IMR-90 (cell line): ENCODE measurements at regions not wholly inside any gene's neighbourhood (a gene's known extent, or its start where the extent isn't known, plus 50 kb on each side); places are given as distances from the start of the nearest gene placed in this dataset.

Experiments used
- ATAC-seq: fragments of 200-7000 bp; cut with Tn5 transposase; 2 replicates; pipeline ENCODE4 v1.9.1; 2020; ENCODE audit warnings: low read depth, mild to moderate bottlenecking, moderate library complexity
- BruUV-seq: library from RNA; stranded (reverse); fragments of 400-500 nt; replicated peaks from 2 replicates; lab custom pipeline; 2021; lab: Mats Ljungman, UMichigan
- CTCF ChIA-PET: fragments of 300-600 bp; formaldehyde crosslinking; extraction: SDS; loops from one replicate; lab custom pipeline; 2021; ENCODE audit warnings: antibody characterized with exemption; lab: Yijun Ruan, JAX
- POLR2A ChIA-PET: fragments of 300-600 bp; sonication (Branson Sonifier 250); formaldehyde crosslinking; loops from one replicate; lab custom pipeline; 2022; ENCODE audit warnings: antibody characterized with exemption; ENCODE audit not compliant: unreplicated experiment; lab: Charles Lee
- DNase-seq: peaks from one replicate; pipeline ENCODE4 v3.0.0; 2013
- H2AFZ ChIP-seq: replicated peaks from 2 replicates; pipeline ENCODE3; 2013; ENCODE audit warnings: low read length, mild to moderate bottlenecking; ENCODE audit not compliant: poor library complexity
- H2AK5ac ChIP-seq: 2 replicates; pipeline ENCODE4 v1.6.1; 2013; ENCODE audit warnings: low read depth, low read length, inconsistent platforms
- H2AK9ac ChIP-seq: replicated peaks from 2 replicates; pipeline ENCODE3; 2013; ENCODE audit warnings: mild to moderate bottlenecking, low read depth, low read length, moderate library complexity; ENCODE audit not compliant: poor library complexity
- H2BK120ac ChIP-seq: 2 replicates; pipeline ENCODE4 v1.6.1; 2013; ENCODE audit warnings: low read depth, low read length, inconsistent platforms
- H2BK15ac ChIP-seq: 3 replicates; pipeline ENCODE4 v1.6.1; 2013; ENCODE audit warnings: low read depth, low read length, inconsistent platforms
- H2BK20ac ChIP-seq: 2 replicates; pipeline ENCODE4 v1.6.1; 2013; ENCODE audit warnings: low read depth, mild to moderate bottlenecking, inconsistent platforms, low read length, moderate library complexity
- H2BK5ac ChIP-seq: 2 replicates; pipeline ENCODE4 v1.6.1; 2013; ENCODE audit warnings: mild to moderate bottlenecking, low read depth, low read length, inconsistent platforms; ENCODE audit not compliant: poor library complexity, severe bottlenecking
- H3K14ac ChIP-seq: replicated peaks from 2 replicates; pipeline ENCODE4 v1.6.1; 2013; ENCODE audit warnings: low read depth, low read length, inconsistent platforms
- H3K18ac ChIP-seq: 2 replicates; pipeline ENCODE4 v1.6.1; 2013; ENCODE audit warnings: low read depth, low read length, control low read depth
- H3K23ac ChIP-seq: 2 replicates; pipeline ENCODE4 v1.6.1; 2013; ENCODE audit warnings: low read depth, low read length, inconsistent platforms
- H3K27ac ChIP-seq: 2 replicates; pipeline ENCODE4 v1.5.1; 2013; ENCODE audit warnings: mild to moderate bottlenecking, control low read depth, low read length; ENCODE audit not compliant: insufficient read depth
- H3K27me3 ChIP-seq: 2 replicates; pipeline ENCODE4 v1.6.1; 2013; ENCODE audit warnings: low read length; ENCODE audit not compliant: control insufficient read depth, insufficient read depth
- H3K36me3 ChIP-seq: 2 replicates; pipeline ENCODE4 v1.6.1; 2013; ENCODE audit warnings: low read length, mixed read lengths; ENCODE audit not compliant: control insufficient read depth, insufficient read depth
- H3K4ac ChIP-seq: 2 replicates; pipeline ENCODE4 v1.6.1; 2013; ENCODE audit warnings: low read depth, low read length, inconsistent platforms
- H3K4me1 ChIP-seq: 2 replicates; pipeline ENCODE4 v1.6.1; 2013; ENCODE audit warnings: low read length, mixed read lengths; ENCODE audit not compliant: control insufficient read depth, insufficient read depth
- H3K4me2 ChIP-seq: 2 replicates; pipeline ENCODE4 v1.6.1; 2013; ENCODE audit warnings: low read depth, mild to moderate bottlenecking, control low read depth, low read length, moderate library complexity
- H3K4me3 ChIP-seq: 2 replicates; pipeline ENCODE4 v1.5.1; 2013; ENCODE audit warnings: low read depth, mild to moderate bottlenecking, control low read depth, low read length, moderate library complexity; ENCODE audit not compliant: insufficient read depth
- H3K56ac ChIP-seq: 2 replicates; pipeline ENCODE4 v1.6.1; 2013; ENCODE audit warnings: low read length, inconsistent platforms; ENCODE audit not compliant: insufficient read depth; ENCODE audit errors: extremely low read depth
- H3K79me1 ChIP-seq, 2 experiments: 2 replicates each; pipeline ENCODE4 v1.6.1; 2013; ENCODE audit warnings: low read length in 2 of 2, inconsistent platforms in 1 of 2, low read depth in 1 of 2
- H3K9ac ChIP-seq: 2 replicates; pipeline ENCODE4 v1.6.1; 2013; ENCODE audit warnings: low read depth, low read length, control low read depth
- H3K9me1 ChIP-seq: 2 replicates; pipeline ENCODE4 v1.6.1; 2013; ENCODE audit warnings: low read length, inconsistent platforms; ENCODE audit not compliant: insufficient read depth
- H3K9me3 ChIP-seq: 2 replicates; pipeline ENCODE4 v1.6.1; 2013; ENCODE audit warnings: low read length; ENCODE audit not compliant: control insufficient read depth, insufficient read depth
- H4K20me1 ChIP-seq: 2 replicates; pipeline ENCODE4 v1.6.1; 2013; ENCODE audit warnings: low read length, inconsistent platforms; ENCODE audit not compliant: insufficient read depth
- H4K5ac ChIP-seq: 2 replicates; pipeline ENCODE4 v1.6.1; 2013; ENCODE audit warnings: mild to moderate bottlenecking, low read depth, low read length, control low read depth
- H4K8ac ChIP-seq, 2 experiments: 2 replicates each; pipeline ENCODE4 v1.6.1; 2013; ENCODE audit warnings: low read depth in 2 of 2, low read length in 2 of 2, control low read depth in 1 of 2, inconsistent platforms in 1 of 2
- H4K91ac ChIP-seq: 2 replicates; pipeline ENCODE4 v1.6.1; 2013; ENCODE audit warnings: low read depth, low read length, inconsistent platforms; ENCODE audit not compliant: insufficient read depth
- RAD21 ChIP-seq: IDR thresholded peaks from 2 replicates; pipeline ENCODE4 v1.6.1; 2012; ENCODE audit warnings: low read length, improper control_type of control experiment
- USF2 ChIP-seq: fragments of 150-350 bp; IDR thresholded peaks from 2 replicates; pipeline ENCODE4 v1.6.1; 2017; ENCODE audit warnings: mild to moderate bottlenecking, antibody characterized with exemption, low read length, low read depth
- WGBS, 2 experiments: methylation state at CpG; one replicate each; pipeline versions ENCODE4 v1.1.5 to v1.1.7; 2013; ENCODE audit warnings: missing lambda C conversion rate in 2 of 2; ENCODE audit not compliant: insufficient read length in 1 of 2; ENCODE audit errors: extremely low coverage in 2 of 2; 5-methylcytosine and 5-hydroxymethylcytosine counted together
- dilution Hi-C: fragments of 300-500 bp; cut with HindIII; formaldehyde crosslinking; loops from one replicate; pipeline ENCODE4 v1.14.3; 2018; ENCODE audit warnings: low sequenced_read_pairs; ENCODE audit not compliant: unreplicated experiment
- in situ Hi-C: fragments of 300-500 bp; cut with MboI; formaldehyde crosslinking; loops from 3 replicates; pipeline ENCODE4 v1.14.3; 2019; ENCODE audit warnings: low sequenced_read_pairs, inconsistent platforms, mixed read lengths
- intact Hi-C: fragments of 100-400 bp; cut with micrococcal nuclease; formaldehyde crosslinking; loops from 2 replicates; pipeline ENCODE4 v1.10.0; 2022

- H4K20me1 ChIP-seq: no peaks in the 10 kb centered on the region
- no TSS peak for BruUV-seq
- H3K27ac ChIP-seq: no peak overlapping the region
- intact Hi-C loops: no loop called here
- no peak for TF ChIP-seq RAD21
- TF ChIP-seq USF2: peak; percentile 80
- H2AK9ac ChIP-seq: peak overlapping the region; percentile 18
- POLR2A ChIA-PET: no interaction called here
- no peak overlapping the region for H2BK20ac ChIP-seq
- H4K8ac ChIP-seq: no peak overlapping the region
- dilution Hi-C loops: no loop called here
- no peak overlapping the region for H4K5ac ChIP-seq
- H3K4ac ChIP-seq: no peak overlapping the region
- H2BK15ac ChIP-seq: no peak overlapping the region
- peaks cover 5% of the 10 kb centered on the region for H3K9me3 ChIP-seq
- no peak overlapping the region for H3K9ac ChIP-seq
- H3K4me2 ChIP-seq: no peak overlapping the region
- H2AK5ac ChIP-seq: no peak overlapping the region
- no peaks in the 10 kb centered on the region for H3K9me1 ChIP-seq
- peaks cover 3% of the 10 kb centered on the region; the same call in 1 of the 2 replicates for H3K27me3 ChIP-seq
- no peak overlapping the region for H2AFZ ChIP-seq
- ATAC-seq (no peak), DNase-seq (no peak)
- no peak overlapping the region for H3K23ac ChIP-seq
- H3K79me1 ChIP-seq: no peaks in the 10 kb centered on the region
- H2BK5ac ChIP-seq: no peak overlapping the region
- in situ Hi-C loops: no loop called here
- H3K18ac ChIP-seq: no peak overlapping the region
- 100% methylated on average over 1 of the region's 9 CpGs; no CpG with 5 or more reads in 1 of the 2 experiments for WGBS, 2 experiments
- H4K91ac ChIP-seq: no peak overlapping the region
- no peak overlapping the region for H3K4me3 ChIP-seq
- CTCF ChIA-PET: no interaction called here
- no peaks in the 10 kb centered on the region for H3K36me3 ChIP-seq
- no peaks in the 10 kb centered on the region for H3K4me1 ChIP-seq
- no peak overlapping the region for H3K14ac ChIP-seq
- H2BK120ac ChIP-seq: no peak overlapping the region
- H3K56ac ChIP-seq: no peak overlapping the region
Measured at GRCh38 chr10:34024693-34025425, 690.4 kb upstream of the NRP1 start.
